Ishikawa (cell line): ENCODE measurements at regions not wholly inside any gene's neighbourhood (a gene's known extent, or its start where the extent isn't known, plus 50 kb on each side); places are given as distances from the start of the nearest gene placed in this dataset.

Source experiments
- CEBPB ChIP-seq: IDR thresholded peaks from 2 replicates; pipeline ENCODE4 v1.6.1; 2012
- EGR1 ChIP-seq: IDR thresholded peaks from 2 replicates; pipeline ENCODE4 v1.6.1; 2012
- EP300 ChIP-seq: IDR thresholded peaks from 2 replicates; pipeline ENCODE4 v1.6.1; 2012; ENCODE audit warnings: borderline replicate concordance
- FOXM1 ChIP-seq: IDR thresholded peaks from 2 replicates; pipeline ENCODE4 v1.6.1; 2012; ENCODE audit warnings: low read depth, borderline replicate concordance
- RAD21 ChIP-seq: IDR thresholded peaks from 2 replicates; pipeline ENCODE4 v1.6.1; 2012; ENCODE audit warnings: low read depth
- TAF1 ChIP-seq: IDR thresholded peaks from 2 replicates; pipeline ENCODE4 v1.6.1; 2012; ENCODE audit warnings: low read depth, mild to moderate bottlenecking
- TCF12 ChIP-seq: IDR thresholded peaks from 2 replicates; pipeline ENCODE4 v1.6.1; 2012; ENCODE audit warnings: low read depth
- YY1 ChIP-seq: IDR thresholded peaks from 2 replicates; pipeline ENCODE4 v1.6.1; 2012; ENCODE audit warnings: low read depth
- TF ChIP-seq, protein P1 (sequence below): IDR thresholded peaks from 2 replicates; pipeline ENCODE4 v1.6.1; 2012

- TF ChIP-seq YY1 (no peak), EP300 (no peak), CEBPB (no peak), EGR1 (no peak), RAD21 (no peak), TAF1 (no peak), FOXM1 (no peak), TCF12 (no peak)
- TF ChIP-seq, protein P1, sequence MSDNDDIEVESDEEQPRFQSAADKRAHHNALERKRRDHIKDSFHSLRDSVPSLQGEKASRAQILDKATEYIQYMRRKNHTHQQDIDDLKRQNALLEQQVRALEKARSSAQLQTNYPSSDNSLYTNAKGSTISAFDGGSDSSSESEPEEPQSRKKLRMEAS = no peak
Observed at GRCh38 chr18:78531637-78532036, 448.0 kb upstream of the SALL3 start.
